ENCODE measurements at regions not wholly inside any gene's neighbourhood (a gene's known extent, or its start where the extent isn't known, plus 50 kb on each side); places are given as distances from the start of the nearest gene placed in this dataset.

- no peak for TF ChIP-seq POLR2A (IDR thresholded peaks at IDR 0.05)
- no peak for TF ChIP-seq CTCF (IDR thresholded peaks at IDR 0.05 in 4 of 5, conservative IDR thresholded peaks at IDR 0.05 in 1 of 5)
- intact Hi-C loops (cut with DNase I; ENCODE audit: low total_unique reads) (no loop called here), in situ Hi-C loops (cut with MboI; ENCODE audit: low sequenced_read_pairs in 4 of 4) (loop anchor here in 1 of 4 donors (10.0 kb wide), 1 partner anchor 293 kb away; no protein-coding TSS in a partner anchor)
- ATAC-seq (no peak), DNase-seq (no peak)
- no peak overlapping the region for H3K27ac ChIP-seq
- H3K4me3 ChIP-seq = no peak overlapping the region
- no peaks in the 10 kb centered on the region for H3K4me1 ChIP-seq
- H3K9me3 ChIP-seq = no peaks in the 10 kb centered on the region
- no peaks in the 10 kb centered on the region for H3K36me3 ChIP-seq
- H3K27me3 ChIP-seq = no peaks in the 10 kb centered on the region
Observed at GRCh38 chr15:97881346-97881965, 79.0 kb upstream of the ARRDC4 start.

- TF ChIP-seq CTCF (IDR thresholded peaks at IDR 0.05 in 4 of 5, conservative IDR thresholded peaks at IDR 0.05 in 1 of 5) = no peak
- TF ChIP-seq POLR2A (IDR thresholded peaks at IDR 0.05) = no peak
- H3K4me3 ChIP-seq = no peak overlapping the region
- intact Hi-C loops (cut with DNase I; ENCODE audit: low total_unique reads) (no loop called here), in situ Hi-C loops (cut with MboI; ENCODE audit: low sequenced_read_pairs in 4 of 4) (loop anchor here in 1 of 4 donors (10.0 kb wide), 1 partner anchor 290 kb away; no protein-coding TSS in a partner anchor)
- DNase-seq (no peak), ATAC-seq (no peak)
- no peak overlapping the region for H3K27ac ChIP-seq
- H3K27me3 ChIP-seq = no peaks in the 10 kb centered on the region
- H3K36me3 ChIP-seq = no peaks in the 10 kb centered on the region
- H3K9me3 ChIP-seq = no peaks in the 10 kb centered on the region
- no peaks in the 10 kb centered on the region for H3K4me1 ChIP-seq
Observed at GRCh38 chr15:97884513-97885131, 75.9 kb upstream of the ARRDC4 start.

GRCh38 chr15:97890307-97890706, 70.2 kb upstream of the ARRDC4 start:
- DNase-seq (no peak), ATAC-seq (no peak)
- no peak overlapping the region for H3K4me3 ChIP-seq
- H3K27me3 ChIP-seq = no peaks in the 10 kb centered on the region
- no peak overlapping the region for H3K27ac ChIP-seq
- in situ Hi-C loops (cut with MboI; ENCODE audit: low sequenced_read_pairs in 4 of 4) (no loop called here), intact Hi-C loops (cut with DNase I; ENCODE audit: low total_unique reads) (no loop called here)
- H3K4me1 ChIP-seq = peaks cover 0 to 4% of the 10 kb centered on the region in 2 donors
- no peaks in the 10 kb centered on the region for H3K9me3 ChIP-seq
- H3K36me3 ChIP-seq = no peaks in the 10 kb centered on the region
- TF ChIP-seq CTCF (IDR thresholded peaks at IDR 0.05 in 4 of 5, conservative IDR thresholded peaks at IDR 0.05 in 1 of 5) (no peak), POLR2A (IDR thresholded peaks at IDR 0.05) (no peak)

- Histone ChIP-seq H3K36me3 (no peaks in the 10 kb centered on the region), H3K27me3 (no peaks in the 10 kb centered on the region), H3K27ac (no peak overlapping the region), H3K9me3 (no peaks in the 10 kb centered on the region), H3K4me1 (peaks cover 0 to 4% of the 10 kb centered on the region in 2 donors), H3K4me3 (no peak overlapping the region)
- DNase-seq (no peak), ATAC-seq (no peak)
- intact Hi-C loops (cut with DNase I; ENCODE audit: low total_unique reads) = no loop called here
- TF ChIP-seq CTCF (IDR thresholded peaks at IDR 0.05 in 4 of 5, conservative IDR thresholded peaks at IDR 0.05 in 1 of 5) (no peak), POLR2A (IDR thresholded peaks at IDR 0.05) (no peak)
- in situ Hi-C loops (cut with MboI; ENCODE audit: low sequenced_read_pairs in 4 of 4) = no loop called here
Observed at GRCh38 chr15:97892167-97892938, 68.2 kb upstream of the ARRDC4 start.

All from gastrocnemius medialis (tissue), 4 donors.